ENCODE measurements at regions not wholly inside any gene's neighbourhood (a gene's known extent, or its start where the extent isn't known, plus 50 kb on each side); places are given as distances from the start of the nearest gene placed in this dataset.

- H2AK5ac ChIP-seq (ENCODE audit: low read depth, low read length), result no peak overlapping the region
- H3K27me3 ChIP-seq (replicated peaks in 1 of 4; ENCODE audit: control insufficient read depth in 3 of 4, extremely low read depth in 1 of 4, insufficient read depth in 3 of 4, low read length in 3 of 4), result no peaks in the 10 kb centered on the region
- H2AFZ ChIP-seq (ENCODE audit: low read length), result no peak overlapping the region
These were observed 461.1 kb downstream of the C3orf38 start for GRCh38 chr3:88610820-88611219.

More at GRCh38 chr3:88610820-88611219, 461.1 kb downstream of the C3orf38 start:
- Histone ChIP-seq H3K27ac (ENCODE audit: low read depth, low read length) (no peak overlapping the region), H3K4me2 (ENCODE audit: insufficient read depth in 1 of 2, low read depth in 2 of 2, low read length in 2 of 2) (no peak overlapping the region), H3K36me3 (ENCODE audit: control insufficient read depth in 2 of 4, insufficient read depth in 4 of 4, low read length in 3 of 4) (no peaks in the 10 kb centered on the region), H2BK12ac (ENCODE audit: low read depth, low read length) (no peak overlapping the region), H2BK15ac (ENCODE audit: low read length) (no peak overlapping the region), H3K9me3 (ENCODE audit: insufficient read depth in 2 of 2, low read depth in 1 of 2, low read length in 1 of 2) (no peaks in the 10 kb centered on the region), H3K9ac (replicated peaks in 1 of 4; ENCODE audit: extremely low read depth in 1 of 4, low read depth in 3 of 4, low read length in 3 of 4) (no peak overlapping the region), H4K91ac (replicated peaks; ENCODE audit: insufficient read length, low read length) (no peak overlapping the region), H4K5ac (ENCODE audit: insufficient read length, low read depth, low read length) (no peak overlapping the region), H3K4me3 (ENCODE audit: extremely low read depth in 1 of 4, insufficient read depth in 2 of 4, low read depth in 3 of 4, low read length in 4 of 4) (no peak overlapping the region), H4K20me1 (replicated peaks in 1 of 2; ENCODE audit: control insufficient read depth in 1 of 2, insufficient read depth in 2 of 2, low read length in 2 of 2) (no peaks in the 10 kb centered on the region), H4K8ac (ENCODE audit: extremely low read depth, insufficient read depth, low read length) (no peak overlapping the region), H2BK5ac (ENCODE audit: low read depth, low read length) (no peak overlapping the region), H3K56ac (replicated peaks; ENCODE audit: insufficient read length, low read depth, low read length) (no peak overlapping the region), H3K23ac (ENCODE audit: insufficient read length) (no peak overlapping the region), H3K23me2 (ENCODE audit: low read depth, low read length) (no peaks in the 10 kb centered on the region), H3K4me1 (replicated peaks in 1 of 4; ENCODE audit: control insufficient read depth in 3 of 4, insufficient read depth in 4 of 4, low read length in 3 of 4) (no peaks in the 10 kb centered on the region), H3K14ac (ENCODE audit: insufficient read length) (no peak overlapping the region), H2BK120ac (replicated peaks; ENCODE audit: low read depth, low read length) (no peak overlapping the region), H2BK20ac (ENCODE audit: low read length) (no peak overlapping the region), H3K79me2 (ENCODE audit: control insufficient read depth in 1 of 2, insufficient read depth in 2 of 2, low read length in 2 of 2) (no peaks in the 10 kb centered on the region), H3K18ac (ENCODE audit: extremely low read depth, low read length) (no peak overlapping the region), H3K79me1 (ENCODE audit: low read depth, low read length) (no peaks in the 10 kb centered on the region), H3K4ac (replicated peaks; ENCODE audit: insufficient read length, low read depth, low read length) (no peak overlapping the region)
- ChIA-PET CTCF (ENCODE audit: partially characterized antibody) (no interaction called here), POLR2A (ENCODE audit: partially characterized antibody) (no interaction called here)
- DNase-seq (ENCODE audit: low read depth in 1 of 2, low spot score in 2 of 2) (no peak), FAIRE-seq (no peak)
- TF ChIP-seq POU5F1 (IDR thresholded peaks at IDR 0.05; ENCODE audit: low read depth, low read length), result no peak
- 84% methylated on average over 5 of the region's 5 CpGs; no CpG with 5 or more reads in 1 of the 2 experiments for WGBS, 2 experiments (ENCODE audit: extremely low coverage in 1 of 2, insufficient coverage in 1 of 2, insufficient read length in 1 of 2, insufficient replicate concordance in 2 of 2, low coverage in 1 of 2, low lambda C conversion rate in 2 of 2, missing lambda C conversion rate in 1 of 2)

Measured in H1 (cell line).